Brain microvascular endothelial cell (primary cell): ENCODE measurements at regions not wholly inside any gene's neighbourhood (a gene's known extent, or its start where the extent isn't known, plus 50 kb on each side); places are given as distances from the start of the nearest gene placed in this dataset.

ENCODE experiments used
- DNase-seq: peaks from one replicate; pipeline ENCODE4 v3.0.0-alpha.2; 2020
- H3K27ac ChIP-seq: fragments of 250-450 bp; sonication (Bioruptor Pico); 2 replicates; pipeline ENCODE4 v1.5.1; 2020; ENCODE audit warnings: mild to moderate bottlenecking, moderate library complexity
- H3K27me3 ChIP-seq: fragments of 250-450 bp; sonication (Bioruptor Pico); replicated peaks from 2 replicates; pipeline ENCODE4 v1.5.1; 2020; ENCODE audit warnings: mild to moderate bottlenecking
- H3K36me3 ChIP-seq: fragments of 250-450 bp; sonication (Bioruptor Pico); replicated peaks from 2 replicates; pipeline ENCODE4 v1.5.1; 2020; ENCODE audit warnings: mild to moderate bottlenecking
- H3K4me3 ChIP-seq: 2 replicates; pipeline ENCODE4 v1.5.1; 2011; ENCODE audit warnings: low read depth, mild to moderate bottlenecking, control low read depth, low read length, moderate library complexity
- CTCF ChIP-seq: IDR thresholded peaks from 2 replicates; pipeline ENCODE4 v1.5.1; 2011; ENCODE audit warnings: low read depth, mild to moderate bottlenecking, moderate library complexity, low read length, control low read depth, inconsistent platforms; ENCODE audit errors: missing control alignments
- in situ Hi-C: cut with HindIII; loops from 2 replicates; pipeline ENCODE4 v1.10.0; 2017; ENCODE audit warnings: low sequenced_read_pairs, low pct_ligation_motif_present

DNA sequence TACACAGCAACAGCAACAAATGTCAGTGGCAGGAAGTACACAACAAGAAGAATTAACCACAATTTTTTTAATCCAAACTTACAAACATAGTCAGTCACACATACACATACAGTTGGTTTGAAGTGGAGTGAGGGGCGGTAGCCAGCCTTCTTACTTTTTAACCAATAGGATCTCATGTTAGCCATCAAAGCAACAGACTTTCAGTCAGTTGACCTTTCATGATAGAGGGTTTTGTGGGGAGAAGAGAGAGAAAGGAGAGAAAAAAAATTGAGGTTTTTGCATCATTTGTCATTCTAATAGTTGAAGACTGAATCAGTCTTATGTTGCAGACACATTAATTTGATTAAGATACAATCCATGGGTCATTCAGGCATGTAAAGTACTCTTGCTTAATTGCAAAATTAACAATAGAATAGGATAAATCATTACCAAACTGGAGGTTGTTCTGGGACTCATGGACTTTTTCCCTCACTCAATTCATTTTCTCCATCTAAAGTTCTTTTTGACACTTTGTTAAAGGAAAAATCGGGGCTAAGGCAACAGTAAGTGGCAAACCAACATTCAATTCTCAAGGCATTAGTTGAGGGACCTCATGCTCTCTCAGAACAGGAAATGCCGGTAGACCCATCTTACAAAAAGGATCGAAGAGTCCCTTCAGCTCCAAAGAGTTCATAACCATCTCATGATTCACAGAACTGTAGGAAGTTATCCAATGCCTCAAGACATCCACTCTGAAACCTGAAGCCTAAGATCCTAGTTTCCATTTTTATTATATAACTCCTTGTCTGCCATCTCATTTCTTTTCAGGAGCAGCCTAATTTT, 159.5 kb upstream of the LPP start:
- Histone ChIP-seq H3K36me3 (no peaks in the 10 kb centered on the region), H3K27ac (peak overlapping the region; percentile 10), H3K4me3 (no peak overlapping the region), H3K27me3 (no peaks in the 10 kb centered on the region)
- peak; percentile 40 for DNase-seq
- in situ Hi-C loops: no loop called here
- TF ChIP-seq CTCF: no peak

- no peak for TF ChIP-seq CTCF
- no peaks in the 10 kb centered on the region for H3K36me3 ChIP-seq
- in situ Hi-C loops: no loop called here
- no peaks in the 10 kb centered on the region for H3K27me3 ChIP-seq
- no peak for DNase-seq
- no peak overlapping the region for H3K4me3 ChIP-seq
- peak overlapping the region; percentile 10 for H3K27ac ChIP-seq
Observed at GRCh38 chr3:187995043-187995400, 158.9 kb upstream of the LPP start.

- H3K27me3 ChIP-seq: no peaks in the 10 kb centered on the region
- H3K27ac ChIP-seq: no peak overlapping the region
- H3K36me3 ChIP-seq: no peaks in the 10 kb centered on the region
- TF ChIP-seq CTCF: no peak
- H3K4me3 ChIP-seq: no peak overlapping the region
- DNase-seq: no peak
- in situ Hi-C loops: no loop called here
Observed at GRCh38 chr3:187995667-187996066, 158.3 kb upstream of the LPP start.

DNA sequence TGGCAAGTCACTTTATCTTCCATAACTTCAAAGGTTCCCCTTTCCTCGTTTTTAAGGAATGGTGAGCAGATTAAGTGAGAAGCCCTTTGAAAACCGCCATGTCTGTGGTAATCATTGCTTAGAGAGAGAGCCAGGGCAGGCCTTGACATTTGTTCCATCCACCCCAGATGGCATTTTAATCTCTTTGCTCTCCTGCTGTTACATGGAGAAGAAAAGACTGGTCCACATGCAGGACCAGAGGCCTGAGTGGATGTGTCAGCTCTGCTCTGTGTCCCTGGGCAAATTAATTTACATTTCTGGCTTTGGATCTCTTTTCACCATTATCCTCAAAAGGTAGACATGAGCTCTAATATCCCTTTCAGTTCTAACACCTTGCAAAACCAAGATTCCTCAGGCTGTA, 157.3 kb upstream of the LPP start:
- in situ Hi-C loops: no loop called here
- TF ChIP-seq CTCF: no peak
- Histone ChIP-seq H3K27ac (no peak overlapping the region), H3K36me3 (no peaks in the 10 kb centered on the region), H3K4me3 (no peak overlapping the region), H3K27me3 (no peaks in the 10 kb centered on the region)
- DNase-seq: no peak

DNA sequence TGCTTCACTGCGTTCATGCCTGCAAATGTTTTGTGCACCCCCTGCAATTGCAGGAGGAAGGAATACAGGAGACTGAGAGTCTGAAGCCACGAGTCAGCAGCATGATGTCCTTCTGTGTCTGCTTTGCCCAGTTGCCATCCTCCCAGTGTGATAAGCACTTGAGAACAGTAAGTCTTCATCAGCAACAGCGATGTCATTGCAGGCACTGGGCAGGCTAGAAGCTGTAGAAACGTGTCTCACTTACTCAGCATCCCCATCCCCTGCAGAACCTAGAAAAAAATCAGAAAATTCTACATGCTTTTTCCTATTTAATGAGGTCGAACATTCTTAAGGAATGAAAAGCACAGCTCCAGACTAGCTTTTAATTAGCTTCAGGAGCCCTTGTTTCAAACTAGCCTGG, 156.5 kb upstream of the LPP start:
- no peak for DNase-seq
- in situ Hi-C loops: no loop called here
- no peak for TF ChIP-seq CTCF

GRCh38 chr3:187997946-187998561, 155.9 kb upstream of the LPP start:
- DNase-seq: no peak
- no peak overlapping the region for H3K27ac ChIP-seq
- no peak overlapping the region for H3K4me3 ChIP-seq
- in situ Hi-C loops: no loop called here
- H3K36me3 ChIP-seq: no peaks in the 10 kb centered on the region
- no peak for TF ChIP-seq CTCF
- no peaks in the 10 kb centered on the region for H3K27me3 ChIP-seq

More for the DNA sequence above, 156.5 kb upstream of the LPP start:
- Histone ChIP-seq H3K27me3 (no peaks in the 10 kb centered on the region), H3K36me3 (no peaks in the 10 kb centered on the region), H3K4me3 (no peak overlapping the region), H3K27ac (no peak overlapping the region)
